ENCODE measurements at regions not wholly inside any gene's neighbourhood (a gene's known extent, or its start where the extent isn't known, plus 50 kb on each side); places are given as distances from the start of the nearest gene placed in this dataset.

GRCh38 chr2:49480520-49480919 is 326.2 kb upstream of the FSHR start:
- no peak for TF ChIP-seq CTCF (conservative IDR thresholded peaks at IDR 0.05; ENCODE audit: low read depth)
- ChIA-PET CTCF (no interaction called here), POLR2A (ENCODE audit: low non-redundant PET) (no interaction called here)
- DNase-seq (ENCODE audit: low spot score), result no peak
- no peak overlapping the region for H3K27ac ChIP-seq

DNA sequence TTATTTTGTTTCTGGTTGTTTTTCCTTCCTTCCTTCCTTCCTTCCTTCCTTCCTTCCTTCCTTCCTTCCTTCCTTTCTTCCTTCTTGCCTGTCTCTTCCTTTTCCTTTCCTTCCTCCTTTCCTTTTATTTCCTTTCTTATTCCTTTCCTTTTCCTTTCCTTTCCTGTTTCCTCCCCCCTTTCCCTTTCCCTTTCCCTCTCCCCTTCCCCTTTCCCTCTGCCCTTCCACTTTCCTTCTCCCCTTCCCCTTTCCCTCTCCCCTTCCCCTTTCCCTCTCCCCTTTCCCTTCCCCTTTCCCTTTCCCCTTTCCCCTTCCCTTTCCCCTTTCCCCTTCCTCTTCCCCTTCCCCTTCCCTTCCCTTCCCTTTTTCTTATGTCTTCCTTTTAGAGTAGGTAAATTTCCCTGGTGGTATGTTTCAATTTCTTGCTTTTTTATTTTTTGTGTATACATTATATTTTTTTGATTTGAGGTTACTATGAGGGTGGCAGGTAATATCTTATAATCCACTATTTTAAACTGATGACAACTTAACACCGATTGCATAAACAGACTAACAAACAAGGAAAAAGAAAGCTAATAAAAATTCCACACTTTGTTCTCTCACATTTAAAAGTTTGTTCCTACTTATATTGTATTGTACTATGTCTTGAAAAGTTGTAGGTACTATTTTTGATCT is 311.0 kb upstream of the FSHR start:
- POLR2A ChIA-PET (ENCODE audit: low non-redundant PET), result no interaction called here
- H3K27ac ChIP-seq, result no peak overlapping the region
- no peak for DNase-seq (ENCODE audit: low spot score)
- CTCF ChIA-PET, result no interaction called here
- no peak for TF ChIP-seq CTCF (conservative IDR thresholded peaks at IDR 0.05; ENCODE audit: low read depth)

DNA sequence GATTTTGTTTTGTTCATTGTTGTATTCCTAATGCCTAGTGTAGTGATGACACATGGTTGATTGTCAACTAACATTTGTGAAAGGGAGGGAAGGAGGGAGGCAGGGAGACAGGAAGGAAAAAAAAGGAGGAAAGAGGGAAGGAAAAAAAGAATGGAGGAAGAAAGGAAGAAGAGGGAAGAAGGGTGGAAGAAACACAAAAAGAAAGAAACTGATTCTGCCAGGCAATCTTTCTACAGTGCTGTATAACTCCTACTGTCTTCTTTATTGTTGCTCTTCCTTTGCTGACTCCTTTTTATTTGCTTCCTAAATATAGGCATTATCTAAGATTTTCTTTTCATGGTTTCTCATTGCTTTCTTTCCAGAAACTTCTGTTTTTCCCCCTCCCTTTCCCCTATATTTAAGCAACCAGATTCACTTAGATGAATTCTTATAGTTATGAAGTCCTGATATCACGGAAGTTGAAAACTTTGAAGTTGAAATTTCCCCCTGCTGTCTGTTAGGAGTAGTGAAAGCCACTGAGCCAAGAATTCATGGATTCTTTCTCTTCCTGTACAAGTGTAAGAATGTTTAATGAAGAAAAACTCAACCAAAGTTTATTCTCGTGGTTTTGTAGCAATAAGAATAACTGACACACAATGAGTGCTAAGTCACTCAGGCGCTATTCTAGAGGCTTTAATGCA is 305.1 kb upstream of the FSHR start:
- CTCF ChIA-PET, result no interaction called here

DNA sequence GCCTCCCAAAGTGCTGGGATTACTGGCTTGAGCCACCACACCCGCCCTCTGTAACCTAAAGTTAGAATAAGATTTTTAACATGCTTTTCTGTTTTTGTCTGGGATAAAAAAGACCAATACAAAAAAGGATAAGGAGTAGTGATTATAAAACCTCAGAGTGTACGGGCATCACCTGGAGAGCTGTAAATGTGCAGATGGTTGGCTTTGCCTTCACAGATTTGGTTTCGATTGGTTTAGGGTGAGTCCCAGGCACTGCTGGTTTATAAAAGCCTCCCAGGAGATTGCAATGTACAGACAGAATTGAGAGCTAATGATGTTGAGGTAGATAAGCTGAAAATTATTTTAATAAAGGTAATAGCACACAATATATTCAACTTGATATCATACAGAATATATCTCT is 289.7 kb upstream of the FSHR start:
- TF ChIP-seq CTCF (conservative IDR thresholded peaks at IDR 0.05; ENCODE audit: low read depth), result no peak
- no peak overlapping the region for H3K27ac ChIP-seq
- ChIA-PET CTCF (no interaction called here), POLR2A (ENCODE audit: low non-redundant PET) (no interaction called here)
- no peak for DNase-seq (ENCODE audit: low spot score)

More for the DNA sequence above, 305.1 kb upstream of the FSHR start:
- no peak for DNase-seq (ENCODE audit: low spot score)
- no peak for TF ChIP-seq CTCF (conservative IDR thresholded peaks at IDR 0.05; ENCODE audit: low read depth)
- no peak overlapping the region for H3K27ac ChIP-seq
- POLR2A ChIA-PET (ENCODE audit: low non-redundant PET), result no interaction called here

GRCh38 chr2:49426996-49427395 is 272.7 kb upstream of the FSHR start:
- ChIA-PET POLR2A (ENCODE audit: low non-redundant PET) (no interaction called here), CTCF (interaction anchor here (0.5 to 0.6 kb wide), 2 partner anchors 9 to 475 kb away, joined by 3 to 4 read pairs; no protein-coding TSS in a partner anchor)
- DNase-seq (ENCODE audit: low spot score), result no peak
- no peak for TF ChIP-seq CTCF (conservative IDR thresholded peaks at IDR 0.05; ENCODE audit: low read depth)
- H3K27ac ChIP-seq, result no peak overlapping the region

- DNase-seq (ENCODE audit: low spot score), result no peak
- POLR2A ChIA-PET (ENCODE audit: low non-redundant PET), result no interaction called here
- CTCF ChIA-PET, result no interaction called here
- no peak overlapping the region for H3K27ac ChIP-seq
- no peak for TF ChIP-seq CTCF (conservative IDR thresholded peaks at IDR 0.05; ENCODE audit: low read depth)
Measured at GRCh38 chr2:49416252-49416651, 261.9 kb upstream of the FSHR start.
